BJ (cell line): ENCODE measurements at regions not wholly inside any gene's neighbourhood (a gene's known extent, or its start where the extent isn't known, plus 50 kb on each side); places are given as distances from the start of the nearest gene placed in this dataset.
"Not testable (repeated sequence)": the region's sequence is repeated elsewhere in the genome, so short reads cannot be mapped to it uniquely, and the experiment has no call there.

Experiments
- CTCF ChIA-PET: fragments of 350-600 bp; formaldehyde crosslinking; extraction: SDS; loops from one replicate; lab custom pipeline; 2021; ENCODE audit warnings: antibody characterized with exemption, inconsistent platforms; lab: Yijun Ruan, JAX
- POLR2A ChIA-PET: fragments of 300-600 bp; sonication (Branson Sonifier 250); formaldehyde crosslinking; extraction: SDS; loops from one replicate; lab custom pipeline; 2021; ENCODE audit warnings: antibody characterized with exemption; lab: Charles Lee
- DNase-seq: peaks from one replicate; pipeline ENCODE4 v3.0.0-alpha.2; 2011; ENCODE audit warnings: low read depth
- H3K27me3 ChIP-seq: 2 replicates; pipeline ENCODE4 v1.6.0; 2011; ENCODE audit warnings: low read length; ENCODE audit not compliant: control insufficient read depth, insufficient read depth
- H3K36me3 ChIP-seq: 2 replicates; pipeline ENCODE4 v1.5.1; 2011; ENCODE audit warnings: low read length; ENCODE audit not compliant: control insufficient read depth, insufficient read depth
- H3K4me3 ChIP-seq: 2 replicates; pipeline ENCODE4 v1.5.1; 2011; ENCODE audit warnings: low read depth, mild to moderate bottlenecking, control low read depth, low read length
- TF ChIP-seq, protein P1 (sequence below): IDR thresholded peaks from 2 replicates; pipeline ENCODE4 v1.5.1; 2011; ENCODE audit warnings: low read depth, mild to moderate bottlenecking, control low read depth, inconsistent platforms, low read length, moderate library complexity; ENCODE audit not compliant: insufficient read depth

GRCh38 chr9:78144008-78144381 is 91.9 kb upstream of the CEP78 start:
- no peak overlapping the region for H3K4me3 ChIP-seq
- CTCF ChIA-PET, result interaction anchor here (0.6 kb wide), 1 partner anchor 9 kb away, joined by 3 read pairs; no protein-coding TSS in a partner anchor
- TF ChIP-seq, protein P1, sequence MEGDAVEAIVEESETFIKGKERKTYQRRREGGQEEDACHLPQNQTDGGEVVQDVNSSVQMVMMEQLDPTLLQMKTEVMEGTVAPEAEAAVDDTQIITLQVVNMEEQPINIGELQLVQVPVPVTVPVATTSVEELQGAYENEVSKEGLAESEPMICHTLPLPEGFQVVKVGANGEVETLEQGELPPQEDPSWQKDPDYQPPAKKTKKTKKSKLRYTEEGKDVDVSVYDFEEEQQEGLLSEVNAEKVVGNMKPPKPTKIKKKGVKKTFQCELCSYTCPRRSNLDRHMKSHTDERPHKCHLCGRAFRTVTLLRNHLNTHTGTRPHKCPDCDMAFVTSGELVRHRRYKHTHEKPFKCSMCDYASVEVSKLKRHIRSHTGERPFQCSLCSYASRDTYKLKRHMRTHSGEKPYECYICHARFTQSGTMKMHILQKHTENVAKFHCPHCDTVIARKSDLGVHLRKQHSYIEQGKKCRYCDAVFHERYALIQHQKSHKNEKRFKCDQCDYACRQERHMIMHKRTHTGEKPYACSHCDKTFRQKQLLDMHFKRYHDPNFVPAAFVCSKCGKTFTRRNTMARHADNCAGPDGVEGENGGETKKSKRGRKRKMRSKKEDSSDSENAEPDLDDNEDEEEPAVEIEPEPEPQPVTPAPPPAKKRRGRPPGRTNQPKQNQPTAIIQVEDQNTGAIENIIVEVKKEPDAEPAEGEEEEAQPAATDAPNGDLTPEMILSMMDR, result no peak
- no peaks in the 10 kb centered on the region for H3K36me3 ChIP-seq
- POLR2A ChIA-PET, result no interaction called here
- H3K27me3 ChIP-seq, result no peaks in the 10 kb centered on the region
- no peak for DNase-seq

DNA sequence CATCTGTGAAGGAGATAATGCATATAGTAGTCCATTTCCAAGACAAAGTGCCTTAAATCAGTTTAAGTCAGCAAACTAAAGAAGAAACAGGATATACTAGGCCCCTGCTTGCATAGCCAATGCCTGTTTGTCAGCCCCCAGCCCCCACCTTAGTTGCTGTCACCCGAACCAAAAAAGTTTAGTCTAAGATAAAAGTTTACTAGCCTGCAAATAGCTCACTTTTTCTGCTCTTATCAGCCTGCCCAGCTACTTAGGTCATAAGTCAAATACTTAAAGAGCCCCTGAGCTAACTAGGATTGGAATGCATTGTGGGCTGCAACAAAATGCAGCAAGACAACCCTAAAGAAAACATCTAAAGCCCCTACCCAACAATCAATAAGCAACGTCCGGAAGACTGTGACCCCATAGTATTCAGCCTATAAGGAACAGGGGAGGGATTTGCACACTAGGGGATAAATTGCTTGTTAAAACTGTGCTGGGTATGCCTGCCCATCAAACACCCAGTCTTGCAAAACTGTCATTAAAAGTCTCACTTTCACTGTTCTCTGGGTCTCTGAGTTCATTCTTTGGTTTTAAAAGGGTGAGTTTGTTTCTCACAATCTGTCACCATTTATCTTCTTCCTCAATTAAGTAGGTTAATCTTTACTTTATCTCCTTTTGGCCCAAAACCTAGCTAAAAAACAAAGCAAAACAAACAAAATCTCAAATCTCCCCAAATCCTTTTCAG is 92.4 kb upstream of the CEP78 start:
- Histone ChIP-seq H3K4me3 (no peak overlapping the region), H3K36me3 (no peaks in the 10 kb centered on the region), H3K27me3 (no peaks in the 10 kb centered on the region)
- ChIA-PET CTCF (interaction anchor here (0.6 kb wide), 1 partner anchor 10 kb away, joined by 3 read pairs; no protein-coding TSS in a partner anchor), POLR2A (no interaction called here)
- TF ChIP-seq, protein P1, result no peak
- no peak for DNase-seq

DNA sequence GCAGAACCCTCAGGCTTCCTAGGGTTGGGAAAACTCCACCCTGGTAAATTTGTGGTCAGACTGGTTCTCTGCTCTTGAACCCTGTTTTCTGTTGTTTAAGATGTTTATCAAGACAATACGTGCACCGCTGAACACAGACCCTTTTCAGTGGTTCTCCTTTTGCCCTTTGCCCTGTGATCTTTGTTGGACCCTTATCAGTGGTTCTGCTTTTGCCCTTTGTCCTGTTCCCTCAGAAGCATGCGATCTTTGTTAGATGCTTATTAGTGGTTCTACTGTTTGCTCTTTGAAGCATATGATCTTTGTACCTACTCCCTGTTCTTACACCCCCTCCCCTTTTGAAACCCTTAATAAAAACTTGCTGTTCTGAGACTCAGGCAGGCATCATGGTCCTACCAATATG is 93.6 kb upstream of the CEP78 start:
- DNase-seq, H3K36me3 ChIP-seq, POLR2A ChIA-PET: not testable (repeated sequence)

DNA sequence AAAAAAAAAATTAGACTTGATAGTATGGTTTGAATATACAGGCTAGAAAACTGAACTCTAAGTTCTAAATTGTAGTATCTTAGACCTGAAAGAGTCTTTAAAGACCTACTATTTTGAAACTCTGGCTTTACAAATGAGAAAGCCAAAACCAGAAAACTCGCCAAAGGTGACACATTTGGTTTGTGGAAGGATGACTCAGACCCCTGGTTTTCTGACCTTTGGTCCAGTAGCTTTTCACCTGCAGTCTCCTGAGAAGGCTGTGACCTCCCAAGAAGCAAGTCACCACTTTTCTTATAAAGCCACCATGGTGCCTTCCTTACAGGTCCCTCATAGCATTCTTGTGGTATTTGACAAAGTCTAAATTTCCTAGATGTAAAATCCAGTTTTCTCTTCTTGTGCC is 102.1 kb upstream of the CEP78 start:
- no peak for DNase-seq
- Histone ChIP-seq H3K27me3 (no peaks in the 10 kb centered on the region), H3K36me3 (no peaks in the 10 kb centered on the region), H3K4me3 (no peak overlapping the region)
- ChIA-PET CTCF (no interaction called here), POLR2A (no interaction called here)
- TF ChIP-seq, protein P1, result no peak

More for the DNA sequence above, 93.6 kb upstream of the CEP78 start:
- CTCF ChIA-PET, H3K4me3 ChIP-seq, H3K27me3 ChIP-seq: not testable (repeated sequence)

- POLR2A ChIA-PET, result no interaction called here
- no peak for DNase-seq
- Histone ChIP-seq H3K4me3 (no peak overlapping the region), H3K27me3 (peaks cover 2% of the 10 kb centered on the region; the same call in 1 of the 2 replicates), H3K36me3 (no peaks in the 10 kb centered on the region)
- TF ChIP-seq, protein P1, result no peak
- CTCF ChIA-PET, result interaction anchor here (1.9 kb wide), 1 partner anchor 11 kb away, joined by 12 read pairs; no protein-coding TSS in a partner anchor
Observed at GRCh38 chr9:78132701-78133058, 101.1 kb upstream of the GNAQ start.
